ENCODE measurements at regions not wholly inside any gene's neighbourhood (a gene's known extent, or its start where the extent isn't known, plus 50 kb on each side); places are given as distances from the start of the nearest gene placed in this dataset.

DNA sequence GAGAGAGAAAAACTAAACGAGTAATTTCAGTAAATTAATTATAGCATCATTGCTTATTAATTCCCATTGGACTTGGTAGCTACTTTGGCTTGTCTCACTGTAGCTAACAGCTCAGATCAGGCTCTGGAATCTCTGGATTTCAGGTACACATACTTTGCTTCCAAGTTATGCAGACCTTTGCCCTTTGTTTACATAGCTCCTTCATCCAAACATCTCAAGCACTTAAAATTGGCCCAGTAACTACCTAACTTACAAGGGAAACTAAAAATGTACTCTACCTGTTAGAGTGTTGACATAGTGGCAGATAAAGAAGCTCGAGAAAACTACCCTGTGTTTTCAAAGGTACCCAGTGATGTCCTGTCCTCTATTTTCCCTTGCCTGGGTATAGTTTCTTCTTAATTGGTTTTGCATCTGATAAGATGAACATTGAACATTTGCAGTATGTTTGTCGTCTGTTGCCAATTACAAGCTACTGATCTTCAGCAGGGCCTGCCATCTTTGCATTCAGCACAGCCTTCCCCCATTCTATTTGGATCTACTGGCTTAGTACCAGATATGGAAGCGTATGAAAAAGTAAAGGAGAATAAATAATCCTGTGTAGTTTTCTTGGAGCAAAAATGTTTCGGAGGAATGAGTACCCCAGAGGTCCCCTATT is 601.5 kb upstream of the FANCL start:
- Mint-ChIP-seq H3K27ac (no peak overlapping the region), H3K27me3 (ENCODE audit: insufficient read depth) (peaks cover 4% of the 10 kb centered on the region)

GRCh38 chr2:58834404-58834803 is 593.3 kb upstream of the FANCL start:
- no peaks in the 10 kb centered on the region for H3K4me1 Mint-ChIP-seq (ENCODE audit: low read depth)
- H3K9me3 Mint-ChIP-seq: peaks cover 10% of the 10 kb centered on the region; the same call in 1 of the 2 replicates
- peaks cover 1% of the 10 kb centered on the region for H3K27me3 Mint-ChIP-seq (ENCODE audit: insufficient read depth)
- no peak for DNase-seq
- no peaks in the 10 kb centered on the region for H3K36me3 Mint-ChIP-seq (ENCODE audit: low read depth)
- H3K27ac Mint-ChIP-seq: no peak overlapping the region
- TF ChIP-seq, protein P1, sequence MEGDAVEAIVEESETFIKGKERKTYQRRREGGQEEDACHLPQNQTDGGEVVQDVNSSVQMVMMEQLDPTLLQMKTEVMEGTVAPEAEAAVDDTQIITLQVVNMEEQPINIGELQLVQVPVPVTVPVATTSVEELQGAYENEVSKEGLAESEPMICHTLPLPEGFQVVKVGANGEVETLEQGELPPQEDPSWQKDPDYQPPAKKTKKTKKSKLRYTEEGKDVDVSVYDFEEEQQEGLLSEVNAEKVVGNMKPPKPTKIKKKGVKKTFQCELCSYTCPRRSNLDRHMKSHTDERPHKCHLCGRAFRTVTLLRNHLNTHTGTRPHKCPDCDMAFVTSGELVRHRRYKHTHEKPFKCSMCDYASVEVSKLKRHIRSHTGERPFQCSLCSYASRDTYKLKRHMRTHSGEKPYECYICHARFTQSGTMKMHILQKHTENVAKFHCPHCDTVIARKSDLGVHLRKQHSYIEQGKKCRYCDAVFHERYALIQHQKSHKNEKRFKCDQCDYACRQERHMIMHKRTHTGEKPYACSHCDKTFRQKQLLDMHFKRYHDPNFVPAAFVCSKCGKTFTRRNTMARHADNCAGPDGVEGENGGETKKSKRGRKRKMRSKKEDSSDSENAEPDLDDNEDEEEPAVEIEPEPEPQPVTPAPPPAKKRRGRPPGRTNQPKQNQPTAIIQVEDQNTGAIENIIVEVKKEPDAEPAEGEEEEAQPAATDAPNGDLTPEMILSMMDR (IDR thresholded peaks at IDR 0.05): no peak
- no peak overlapping the region for H3K4me3 Mint-ChIP-seq

More for the DNA sequence above, 601.5 kb upstream of the FANCL start:
- no peaks in the 10 kb centered on the region for H3K4me1 Mint-ChIP-seq (ENCODE audit: low read depth)
- H3K36me3 Mint-ChIP-seq (ENCODE audit: low read depth): no peaks in the 10 kb centered on the region
- H3K4me3 Mint-ChIP-seq: no peak overlapping the region
- no peaks in the 10 kb centered on the region for H3K9me3 Mint-ChIP-seq
- DNase-seq: no peak
- TF ChIP-seq, protein P1 (IDR thresholded peaks at IDR 0.05): no peak

GRCh38 chr2:58826795-58827194 is 585.7 kb upstream of the FANCL start:
- DNase-seq: no peak
- Mint-ChIP-seq H3K27ac (no peak overlapping the region), H3K9me3 (peaks cover 49% of the 10 kb centered on the region), H3K27me3 (ENCODE audit: insufficient read depth) (no peaks in the 10 kb centered on the region; the same call in 1 of the 2 replicates), H3K4me1 (ENCODE audit: low read depth) (no peaks in the 10 kb centered on the region), H3K4me3 (no peak overlapping the region), H3K36me3 (ENCODE audit: low read depth) (peaks cover 18% of the 10 kb centered on the region; the same call in 1 of the 2 replicates)
- TF ChIP-seq, protein P1 (IDR thresholded peaks at IDR 0.05): no peak

- no peaks in the 10 kb centered on the region for H3K4me1 Mint-ChIP-seq (ENCODE audit: low read depth)
- no peaks in the 10 kb centered on the region; the same call in 1 of the 2 replicates for H3K27me3 Mint-ChIP-seq (ENCODE audit: insufficient read depth)
- H3K36me3 Mint-ChIP-seq (ENCODE audit: low read depth): no peaks in the 10 kb centered on the region
- TF ChIP-seq, protein P1 (IDR thresholded peaks at IDR 0.05): no peak
- H3K4me3 Mint-ChIP-seq: no peak overlapping the region
- H3K9me3 Mint-ChIP-seq: no peaks in the 10 kb centered on the region; the same call in 1 of the 2 replicates
- no peak for DNase-seq
- H3K27ac Mint-ChIP-seq: no peak overlapping the region
Measured at GRCh38 chr2:58812771-58813344, 571.7 kb upstream of the FANCL start.

GRCh38 chr2:58805126-58805525 is 564.0 kb upstream of the FANCL start:
- Mint-ChIP-seq H3K36me3 (ENCODE audit: low read depth) (no peaks in the 10 kb centered on the region), H3K27me3 (ENCODE audit: insufficient read depth) (no peaks in the 10 kb centered on the region)

More at GRCh38 chr2:58805126-58805525, 564.0 kb upstream of the FANCL start:
- Mint-ChIP-seq H3K4me3 (no peak overlapping the region), H3K9me3 (peaks cover 5% of the 10 kb centered on the region), H3K27ac (no peak overlapping the region), H3K4me1 (ENCODE audit: low read depth) (no peaks in the 10 kb centered on the region)
- TF ChIP-seq, protein P1 (IDR thresholded peaks at IDR 0.05): no peak
- no peak for DNase-seq

All from HFFc6 (cell line).